HFFc6 (cell line): ENCODE measurements at regions not wholly inside any gene's neighbourhood (a gene's known extent, or its start where the extent isn't known, plus 50 kb on each side); places are given as distances from the start of the nearest gene placed in this dataset.

Experiments used
- DNase-seq: peaks from one replicate; pipeline ENCODE4 v3.0.0-alpha.2; 2018
- H3K27ac Mint-ChIP-seq: 2 replicates; pipeline ENCODE4 v1.8.0; 2020; ENCODE audit warnings: mild to moderate bottlenecking, mixed read lengths
- H3K27me3 Mint-ChIP-seq: 2 replicates; pipeline ENCODE4 v1.8.0; 2021; ENCODE audit warnings: mild to moderate bottlenecking, moderate library complexity, mixed read lengths; ENCODE audit not compliant: insufficient read depth
- H3K36me3 Mint-ChIP-seq: 2 replicates; pipeline ENCODE4 v1.8.0; 2021; ENCODE audit warnings: low read depth, mixed read lengths
- H3K4me1 Mint-ChIP-seq: 2 replicates; pipeline ENCODE4 v1.8.0; 2020; ENCODE audit warnings: low read depth, mixed read lengths
- H3K4me3 Mint-ChIP-seq: 2 replicates; pipeline ENCODE4 v1.8.0; 2020; ENCODE audit warnings: mild to moderate bottlenecking, moderate library complexity, mixed read lengths
- H3K9me3 Mint-ChIP-seq: 2 replicates; pipeline ENCODE4 v1.8.0; 2020; ENCODE audit warnings: mild to moderate bottlenecking, mixed read lengths
- CTCF ChIP-seq: fragments of 200-600 bp; sonication (generic); IDR thresholded peaks from 2 replicates; pipeline ENCODE4 v1.5.0; 2021; ENCODE audit warnings: antibody characterized with exemption, mild to moderate bottlenecking

DNA sequence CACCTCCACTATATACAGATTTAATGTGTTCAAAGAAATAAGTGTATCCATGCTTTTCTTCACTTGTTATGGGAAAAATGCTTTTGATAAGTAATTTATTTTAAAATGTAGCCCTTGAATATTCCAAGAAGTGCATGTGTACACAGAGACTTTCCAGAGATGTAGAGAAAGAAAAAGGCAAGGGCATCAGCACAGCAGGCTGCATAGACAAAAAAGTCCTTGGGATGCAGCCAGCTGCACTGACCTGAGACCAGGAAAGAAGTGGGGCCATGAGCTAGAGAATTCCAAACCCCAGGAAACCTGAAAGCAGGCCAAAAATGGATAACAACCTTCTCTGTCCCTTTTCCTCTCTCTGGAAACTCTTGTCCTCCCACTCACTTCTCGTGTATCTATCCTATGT is 51.6 kb upstream of the PRDM8 start:
- TF ChIP-seq CTCF = no peak
- no peak overlapping the region for H3K4me3 Mint-ChIP-seq
- H3K36me3 Mint-ChIP-seq = no peaks in the 10 kb centered on the region
- no peak for DNase-seq
- no peak overlapping the region for H3K27ac Mint-ChIP-seq
- H3K9me3 Mint-ChIP-seq = no peaks in the 10 kb centered on the region
- peaks cover 22% of the 10 kb centered on the region for H3K4me1 Mint-ChIP-seq
- no peaks in the 10 kb centered on the region for H3K27me3 Mint-ChIP-seq

DNA sequence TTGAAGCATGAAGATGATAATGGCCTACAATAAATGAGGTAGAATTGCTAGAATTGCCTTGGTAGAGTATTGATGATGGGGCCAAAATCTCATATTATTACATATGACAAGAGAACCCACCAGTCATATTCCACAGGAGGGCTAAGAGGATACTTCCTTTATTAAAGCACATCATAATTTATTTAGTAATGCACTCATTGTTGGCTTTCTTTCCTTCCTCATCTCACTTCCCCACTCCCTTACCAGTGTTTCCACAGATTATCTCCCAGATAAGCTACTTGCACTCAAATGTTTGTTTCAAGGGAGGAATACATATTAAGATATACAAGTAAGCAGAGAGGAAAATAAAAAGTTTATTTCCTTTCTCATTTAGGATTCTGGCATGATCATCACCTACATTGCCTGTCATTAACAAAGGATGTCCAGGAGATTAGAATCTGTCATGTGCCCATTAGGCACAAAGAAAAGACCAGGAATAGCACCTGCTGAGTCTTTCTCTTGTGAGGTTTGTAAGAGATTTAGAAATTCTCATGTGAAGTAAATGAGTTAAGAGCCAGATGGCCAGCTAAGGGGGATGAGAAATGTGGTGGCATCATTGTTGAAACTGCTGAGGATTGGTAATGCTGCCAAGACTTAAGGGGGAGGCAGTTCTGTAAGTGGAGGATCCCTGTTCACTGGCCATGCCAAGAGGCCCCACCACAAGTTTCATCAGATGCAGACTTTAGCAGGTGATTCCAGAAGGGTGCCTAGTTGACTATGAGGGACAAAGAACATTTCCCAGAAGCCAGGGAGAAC is 52.4 kb upstream of the PRDM8 start:
- no peak for TF ChIP-seq CTCF
- H3K36me3 Mint-ChIP-seq = no peaks in the 10 kb centered on the region
- H3K27me3 Mint-ChIP-seq = no peaks in the 10 kb centered on the region
- no peaks in the 10 kb centered on the region for H3K9me3 Mint-ChIP-seq
- peaks cover 22% of the 10 kb centered on the region for H3K4me1 Mint-ChIP-seq
- no peak overlapping the region for H3K4me3 Mint-ChIP-seq
- H3K27ac Mint-ChIP-seq = no peak overlapping the region
- DNase-seq = no peak

GRCh38 chr4:80143307-80143679 is 54.0 kb upstream of the PRDM8 start:
- H3K4me1 Mint-ChIP-seq = peaks cover 36% of the 10 kb centered on the region
- no peak overlapping the region for H3K27ac Mint-ChIP-seq
- DNase-seq = no peak
- no peaks in the 10 kb centered on the region for H3K27me3 Mint-ChIP-seq
- no peak for TF ChIP-seq CTCF
- H3K9me3 Mint-ChIP-seq = no peaks in the 10 kb centered on the region
- no peak overlapping the region for H3K4me3 Mint-ChIP-seq
- H3K36me3 Mint-ChIP-seq = no peaks in the 10 kb centered on the region

- H3K9me3 Mint-ChIP-seq = no peaks in the 10 kb centered on the region
- no peak overlapping the region for H3K27ac Mint-ChIP-seq
- no peaks in the 10 kb centered on the region for H3K27me3 Mint-ChIP-seq
- no peak for DNase-seq
- peaks cover 42% of the 10 kb centered on the region for H3K4me1 Mint-ChIP-seq
- H3K4me3 Mint-ChIP-seq = no peak overlapping the region
- no peak for TF ChIP-seq CTCF
- H3K36me3 Mint-ChIP-seq = no peaks in the 10 kb centered on the region
These were observed 54.7 kb upstream of the PRDM8 start for GRCh38 chr4:80142394-80143306.

DNA sequence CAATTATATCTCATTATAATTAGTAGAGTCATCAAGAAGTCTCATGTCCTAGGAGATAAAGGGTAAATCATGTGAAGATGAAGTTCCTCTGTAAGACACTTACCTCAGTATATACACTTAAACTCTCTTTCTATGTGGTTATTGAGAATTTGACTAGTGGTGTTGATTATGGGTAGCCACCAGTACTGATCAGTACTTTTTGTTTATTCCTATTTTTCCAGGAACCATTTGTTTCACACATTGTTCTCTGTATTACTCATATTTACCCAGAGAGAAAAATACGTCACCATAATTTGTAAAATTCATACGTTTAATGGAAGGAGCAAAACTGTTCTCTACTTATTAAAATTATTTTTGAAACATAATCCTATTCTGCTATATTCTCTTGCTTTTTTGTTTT is 55.8 kb upstream of the PRDM8 start:
- peaks cover 46% of the 10 kb centered on the region for H3K4me1 Mint-ChIP-seq
- no peak for DNase-seq
- no peaks in the 10 kb centered on the region for H3K9me3 Mint-ChIP-seq
- no peaks in the 10 kb centered on the region for H3K27me3 Mint-ChIP-seq
- no peak overlapping the region for H3K4me3 Mint-ChIP-seq
- H3K36me3 Mint-ChIP-seq = no peaks in the 10 kb centered on the region
- no peak overlapping the region for H3K27ac Mint-ChIP-seq
- TF ChIP-seq CTCF = no peak
